ENCODE measurements at regions not wholly inside any gene's neighbourhood (a gene's known extent, or its start where the extent isn't known, plus 50 kb on each side); places are given as distances from the start of the nearest gene placed in this dataset.

- BruUV-seq (replicated peaks) = no TSS peak
- DNase-seq (no peak), ATAC-seq (ENCODE audit: low read depth) (no peak)
- Histone ChIP-seq H3K27ac (ENCODE audit: insufficient read depth, low read length) (no peak overlapping the region), H3K18ac (ENCODE audit: low read depth, low read length) (no peak overlapping the region), H3K4ac (ENCODE audit: low read depth, low read length) (no peak overlapping the region), H4K8ac (ENCODE audit: low read depth in 2 of 2, low read length in 2 of 2) (no peak overlapping the region), H2BK20ac (ENCODE audit: low read depth, low read length) (no peak overlapping the region), H4K91ac (ENCODE audit: insufficient read depth, low read depth, low read length) (no peak overlapping the region), H3K56ac (ENCODE audit: extremely low read depth, insufficient read depth, low read length) (no peak overlapping the region), H3K4me1 (ENCODE audit: control insufficient read depth, insufficient read depth, low read length) (peaks cover 3% of the 10 kb centered on the region; the same call in 1 of the 2 replicates), H3K4me2 (ENCODE audit: low read depth, low read length) (no peak overlapping the region), H3K23ac (ENCODE audit: low read depth, low read length) (no peak overlapping the region), H2AK5ac (ENCODE audit: low read depth, low read length) (no peak overlapping the region), H4K5ac (ENCODE audit: low read depth, low read length) (no peak overlapping the region), H3K9me1 (ENCODE audit: insufficient read depth, low read length) (0 out of 2 replicates have a peak, but pooled peaks cover 3% of the 10 kb centered on the region), H3K9ac (ENCODE audit: low read depth, low read length) (no peak overlapping the region), H4K20me1 (ENCODE audit: insufficient read depth, low read length) (no peaks in the 10 kb centered on the region), H3K27me3 (ENCODE audit: control insufficient read depth, insufficient read depth, low read length) (no peaks in the 10 kb centered on the region), H3K4me3 (ENCODE audit: insufficient read depth, low read depth, low read length) (no peak overlapping the region), H3K9me3 (ENCODE audit: control insufficient read depth, insufficient read depth, low read length) (peaks cover 4% of the 10 kb centered on the region), H2AK9ac (replicated peaks; ENCODE audit: low read depth, low read length, poor library complexity) (no peak overlapping the region), H2AFZ (replicated peaks; ENCODE audit: low read length, poor library complexity) (no peak overlapping the region), H2BK120ac (ENCODE audit: low read depth, low read length) (no peak overlapping the region), H2BK15ac (ENCODE audit: low read depth, low read length) (no peak overlapping the region), H3K14ac (replicated peaks; ENCODE audit: low read depth, low read length) (no peak overlapping the region), H3K79me1 (ENCODE audit: low read depth in 1 of 2, low read length in 2 of 2) (no peaks in the 10 kb centered on the region), H2BK5ac (ENCODE audit: low read depth, low read length, poor library complexity, severe bottlenecking) (no peak overlapping the region), H3K36me3 (ENCODE audit: control insufficient read depth, insufficient read depth, low read length) (no peaks in the 10 kb centered on the region)
- CTCF ChIA-PET = no interaction called here
- in situ Hi-C loops (cut with MboI; ENCODE audit: low sequenced_read_pairs) (no loop called here), intact Hi-C loops (cut with micrococcal nuclease) (no loop called here), dilution Hi-C loops (cut with HindIII; ENCODE audit: low sequenced_read_pairs, unreplicated experiment) (no loop called here)
- POLR2A ChIA-PET (ENCODE audit: unreplicated experiment) = no interaction called here
- no peak for TF ChIP-seq POLR2A (IDR thresholded peaks at IDR 0.05; ENCODE audit: low read depth, low read length)
- TF ChIP-seq MAFK (IDR thresholded peaks at IDR 0.05; ENCODE audit: low read depth, low read length) = no peak
Measured at GRCh38 chr7:136530831-136531230, 337.6 kb upstream of the CHRM2 start.
